ENCODE measurements at regions not wholly inside any gene's neighbourhood (a gene's known extent, or its start where the extent isn't known, plus 50 kb on each side); places are given as distances from the start of the nearest gene placed in this dataset.

GRCh38 chr13:79680485-79680884 is 199.5 kb downstream of the NDFIP2 start:
- no peak for DNase-seq

GRCh38 chr13:79679334-79679733 is 198.4 kb downstream of the NDFIP2 start:
- DNase-seq: peak; percentile 4 to 7

- no peak for DNase-seq
These were observed 197.1 kb downstream of the NDFIP2 start for GRCh38 chr13:79678100-79678499.

GRCh38 chr13:79675931-79676660 is 195.1 kb downstream of the NDFIP2 start:
- no peak for DNase-seq

GRCh38 chr13:79674765-79675515 is 194.0 kb downstream of the NDFIP2 start:
- DNase-seq: no peak

- DNase-seq: no peak
These were observed 193.0 kb downstream of the NDFIP2 start for GRCh38 chr13:79673993-79674377.

GRCh38 chr13:79673310-79673992 is 192.5 kb downstream of the NDFIP2 start:
- DNase-seq: no peak

GRCh38 chr13:79671420-79671819 is 190.5 kb downstream of the NDFIP2 start:
- no peak for DNase-seq

- no peak for DNase-seq
These were observed 187.3 kb downstream of the NDFIP2 start for GRCh38 chr13:79668201-79668752.

GRCh38 chr13:79667771-79668170 is 186.8 kb downstream of the NDFIP2 start:
- DNase-seq: no peak

- no peak for DNase-seq
These were observed 183.2 kb downstream of the NDFIP2 start for GRCh38 chr13:79663977-79664636.

GRCh38 chr13:79663435-79663834 is 182.5 kb downstream of the NDFIP2 start:
- DNase-seq: no peak

- DNase-seq: no peak
These were observed 181.9 kb downstream of the NDFIP2 start for GRCh38 chr13:79662882-79663281.

GRCh38 chr13:79660361-79660760 is 179.4 kb downstream of the NDFIP2 start:
- no peak for DNase-seq

GRCh38 chr13:79659121-79659521 is 178.2 kb downstream of the NDFIP2 start:
- DNase-seq: no peak

GRCh38 chr13:79658333-79658975 is 177.5 kb downstream of the NDFIP2 start:
- DNase-seq: no peak

GRCh38 chr13:79655509-79655908 is 174.6 kb downstream of the NDFIP2 start:
- DNase-seq: no peak

- DNase-seq: no peak
These were observed 173.6 kb downstream of the NDFIP2 start for GRCh38 chr13:79654520-79654919.

- no peak for DNase-seq
These were observed 169.7 kb downstream of the NDFIP2 start for GRCh38 chr13:79650688-79651087.

- DNase-seq: no peak
These were observed 167.2 kb downstream of the NDFIP2 start for GRCh38 chr13:79648191-79648590.

GRCh38 chr13:79647533-79647932 is 166.6 kb downstream of the NDFIP2 start:
- DNase-seq: no peak

GRCh38 chr13:79646880-79647279 is 165.9 kb downstream of the NDFIP2 start:
- no peak for DNase-seq
